BJ (cell line): ENCODE measurements at regions not wholly inside any gene's neighbourhood (a gene's known extent, or its start where the extent isn't known, plus 50 kb on each side); places are given as distances from the start of the nearest gene placed in this dataset.

Source experiments
- CTCF ChIA-PET: fragments of 350-600 bp; formaldehyde crosslinking; extraction: SDS; loops from one replicate; lab custom pipeline; 2021; ENCODE audit warnings: antibody characterized with exemption, inconsistent platforms; lab: Yijun Ruan, JAX
- POLR2A ChIA-PET: fragments of 300-600 bp; sonication (Branson Sonifier 250); formaldehyde crosslinking; extraction: SDS; loops from one replicate; lab custom pipeline; 2021; ENCODE audit warnings: antibody characterized with exemption; lab: Charles Lee
- DNase-seq: peaks from one replicate; pipeline ENCODE4 v3.0.0-alpha.2; 2011; ENCODE audit warnings: low read depth
- H3K27me3 ChIP-seq: 2 replicates; pipeline ENCODE4 v1.6.0; 2011; ENCODE audit warnings: low read length; ENCODE audit not compliant: control insufficient read depth, insufficient read depth
- H3K36me3 ChIP-seq: 2 replicates; pipeline ENCODE4 v1.5.1; 2011; ENCODE audit warnings: low read length; ENCODE audit not compliant: control insufficient read depth, insufficient read depth
- H3K4me3 ChIP-seq: 2 replicates; pipeline ENCODE4 v1.5.1; 2011; ENCODE audit warnings: low read depth, mild to moderate bottlenecking, control low read depth, low read length
- CTCF ChIP-seq: IDR thresholded peaks from 2 replicates; pipeline ENCODE4 v1.5.1; 2011; ENCODE audit warnings: low read depth, mild to moderate bottlenecking, control low read depth, inconsistent platforms, low read length, moderate library complexity; ENCODE audit not compliant: insufficient read depth

- TF ChIP-seq CTCF = no peak
- DNase-seq = no peak
- CTCF ChIA-PET = no interaction called here
- Histone ChIP-seq H3K27me3 (no peaks in the 10 kb centered on the region), H3K36me3 (no peaks in the 10 kb centered on the region; the same call in 1 of the 2 replicates), H3K4me3 (no peak overlapping the region)
- POLR2A ChIA-PET = no interaction called here
Observed at GRCh38 chr22:26732284-26732683, 74.9 kb downstream of the MIAT start.

- no peak for TF ChIP-seq CTCF
- ChIA-PET POLR2A (no interaction called here), CTCF (interaction anchor here (1.0 to 1.5 kb wide), 3 partner anchors 21 to 56 kb away, joined by 3 to 5 read pairs (median 4); no protein-coding TSS in a partner anchor)
- DNase-seq = no peak
- H3K4me3 ChIP-seq = no peak overlapping the region
- no peaks in the 10 kb centered on the region for H3K27me3 ChIP-seq
- peaks cover 2% of the 10 kb centered on the region; the same call in 1 of the 2 replicates for H3K36me3 ChIP-seq
Observed at GRCh38 chr22:26734339-26735018, 77.1 kb downstream of the MIAT start.

GRCh38 chr22:26735019-26735409, 77.6 kb downstream of the MIAT start:
- ChIA-PET CTCF (interaction anchor here (1.0 to 1.5 kb wide), 2 partner anchors 21 to 22 kb away, joined by 3 to 4 read pairs; no protein-coding TSS in a partner anchor), POLR2A (interaction anchor here (0.6 kb wide), 1 partner anchor 314 kb away, joined by 5 read pairs; no protein-coding TSS in a partner anchor)
- Histone ChIP-seq H3K27me3 (no peaks in the 10 kb centered on the region), H3K4me3 (no peak overlapping the region), H3K36me3 (peaks cover 2% of the 10 kb centered on the region; the same call in 1 of the 2 replicates)
- DNase-seq = no peak
- no peak for TF ChIP-seq CTCF

GRCh38 chr22:26737262-26737661, 79.9 kb downstream of the MIAT start:
- CTCF ChIA-PET = no interaction called here
- POLR2A ChIA-PET = no interaction called here
- no peak for TF ChIP-seq CTCF

GRCh38 chr22:26740253-26740652, 82.9 kb downstream of the MIAT start:
- H3K4me3 ChIP-seq = no peak overlapping the region
- ChIA-PET CTCF (interaction anchor here (1.1 kb wide), 2 partner anchors 16 to 1252 kb away, joined by 3 read pairs; no protein-coding TSS in a partner anchor), POLR2A (no interaction called here)
- TF ChIP-seq CTCF = no peak
- H3K27me3 ChIP-seq = no peaks in the 10 kb centered on the region
- H3K36me3 ChIP-seq = 0 out of 2 replicates have a peak, but pooled peaks cover 2% of the 10 kb centered on the region
- no peak for DNase-seq

More at GRCh38 chr22:26737262-26737661, 79.9 kb downstream of the MIAT start:
- Histone ChIP-seq H3K27me3 (no peaks in the 10 kb centered on the region), H3K4me3 (no peak overlapping the region), H3K36me3 (peaks cover 2% of the 10 kb centered on the region; the same call in 1 of the 2 replicates)
- DNase-seq = no peak
